OCI-LY1 (cell line): ENCODE measurements at regions not wholly inside any gene's neighbourhood (a gene's known extent, or its start where the extent isn't known, plus 50 kb on each side); places are given as distances from the start of the nearest gene placed in this dataset.

Experiments used
- H2AFZ ChIP-seq: fragments of 200-600 bp; sonication (generic), shearing (Covaris generic); 2 replicates; pipeline ENCODE4 v1.6.0; 2014; ENCODE audit warnings: antibody characterized with exemption, mild to moderate bottlenecking, low read length
- H3F3A ChIP-seq: fragments of 200-600 bp; sonication (generic), shearing (Covaris generic); 2 replicates; pipeline ENCODE4 v1.6.0; 2014; ENCODE audit warnings: mild to moderate bottlenecking, antibody characterized with exemption, low read length, moderate library complexity; ENCODE audit not compliant: insufficient read depth
- H3K27ac ChIP-seq: fragments of 200-600 bp; sonication (generic); 2 replicates; pipeline ENCODE4 v1.5.1; 2014; ENCODE audit warnings: low read length, mixed run types, mild to moderate bottlenecking, low read depth; ENCODE audit not compliant: poor library complexity, severe bottlenecking
- H3K27me3 ChIP-seq: fragments of 200-600 bp; sonication (generic); 2 replicates; pipeline ENCODE4 v1.6.0; 2014; ENCODE audit warnings: antibody characterized with exemption, mild to moderate bottlenecking, low read length, moderate library complexity; ENCODE audit not compliant: insufficient read depth
- H3K36me3 ChIP-seq: fragments of 200-600 bp; sonication (generic); 2 replicates; pipeline ENCODE4 v1.6.1; 2014; ENCODE audit warnings: mild to moderate bottlenecking, antibody characterized with exemption, low read length, moderate library complexity, mixed read lengths; ENCODE audit not compliant: insufficient read depth
- H3K4me1 ChIP-seq: fragments of 200-600 bp; sonication (generic); 2 replicates; pipeline ENCODE4 v1.5.1; 2014; ENCODE audit warnings: mild to moderate bottlenecking, low read length, moderate library complexity; ENCODE audit not compliant: insufficient read depth, severe bottlenecking
- H3K4me2 ChIP-seq: fragments of 200-600 bp; sonication (generic), shearing (Covaris generic); 2 replicates; pipeline ENCODE4 v1.6.1; 2014; ENCODE audit warnings: low read length
- H3K4me3 ChIP-seq: fragments of 200-600 bp; sonication (generic); 2 replicates; pipeline ENCODE4 v1.5.1; 2014; ENCODE audit warnings: low read length, low read depth, mild to moderate bottlenecking, mixed read lengths; ENCODE audit not compliant: poor library complexity, severe bottlenecking
- H3K79me2 ChIP-seq: fragments of 200-600 bp; shearing (Covaris generic); 2 replicates; pipeline ENCODE4 v1.6.1; 2016; ENCODE audit warnings: mixed run types, low read length, mixed read lengths; ENCODE audit not compliant: insufficient read depth
- H3K9ac ChIP-seq: fragments of 200-600 bp; sonication (generic), shearing (Covaris generic); 2 replicates; pipeline ENCODE4 v1.6.1; 2014; ENCODE audit warnings: mild to moderate bottlenecking, low read length, mixed read lengths
- H3K9me2 ChIP-seq: fragments of 200-600 bp; sonication (generic), shearing (Covaris generic); 2 replicates; pipeline ENCODE4 v1.6.1; 2014; ENCODE audit warnings: low read depth, mild to moderate bottlenecking, low read length, mixed read lengths
- H3K9me3 ChIP-seq: fragments of 200-600 bp; shearing (Covaris generic); 2 replicates; pipeline ENCODE4 v1.6.1; 2014; ENCODE audit warnings: low read length, mixed read lengths
- H4K20me1 ChIP-seq: fragments of 200-600 bp; sonication (generic), shearing (Covaris generic); 2 replicates; pipeline ENCODE4 v1.6.0; 2016; ENCODE audit warnings: mild to moderate bottlenecking, low read length; ENCODE audit not compliant: insufficient read depth
- CTCF ChIP-seq: fragments of 200-600 bp; sonication (generic), shearing (Covaris generic); IDR thresholded peaks from 2 replicates; pipeline ENCODE4 v1.5.1; 2017; ENCODE audit warnings: mild to moderate bottlenecking, antibody characterized with exemption, low read length, moderate library complexity, mixed read lengths
- EZH2 ChIP-seq: fragments of 200-600 bp; sonication (generic), shearing (Covaris generic); IDR thresholded peaks from 2 replicates; pipeline ENCODE4 v1.8.0; 2017; ENCODE audit warnings: borderline replicate concordance, mixed run types, mild to moderate bottlenecking, antibody characterized with exemption, low read length, moderate library complexity, mixed read lengths

- no peak overlapping the region for H3K4me3 ChIP-seq
- no peak overlapping the region for H3K9ac ChIP-seq
- no peaks in the 10 kb centered on the region for H3K9me2 ChIP-seq
- H4K20me1 ChIP-seq = no peaks in the 10 kb centered on the region
- H3K27ac ChIP-seq = no peak overlapping the region
- H3K4me1 ChIP-seq = no peaks in the 10 kb centered on the region
- TF ChIP-seq CTCF (no peak), EZH2 (no peak)
- no peaks in the 10 kb centered on the region for H3K36me3 ChIP-seq
- H3F3A ChIP-seq = no peaks in the 10 kb centered on the region
- no peaks in the 10 kb centered on the region for H3K9me3 ChIP-seq
- no peaks in the 10 kb centered on the region for H3K79me2 ChIP-seq
- no peak overlapping the region for H2AFZ ChIP-seq
- no peak overlapping the region for H3K4me2 ChIP-seq
- H3K27me3 ChIP-seq = no peaks in the 10 kb centered on the region; the same call in 1 of the 2 replicates
Measured at GRCh38 chr3:193798051-193798450, 205.0 kb downstream of the OPA1 start.

- Histone ChIP-seq H3K79me2 (no peaks in the 10 kb centered on the region), H3K9me3 (no peaks in the 10 kb centered on the region), H3F3A (no peaks in the 10 kb centered on the region), H4K20me1 (no peaks in the 10 kb centered on the region), H3K4me2 (no peak overlapping the region), H3K27me3 (no peaks in the 10 kb centered on the region; the same call in none of the 2 replicates), H3K27ac (no peak overlapping the region), H3K36me3 (no peaks in the 10 kb centered on the region), H3K4me3 (no peak overlapping the region), H3K9ac (no peak overlapping the region), H3K4me1 (no peaks in the 10 kb centered on the region), H2AFZ (no peak overlapping the region), H3K9me2 (no peaks in the 10 kb centered on the region)
- TF ChIP-seq CTCF (no peak), EZH2 (no peak)
Measured at GRCh38 chr3:193800138-193801043, 207.4 kb downstream of the OPA1 start.

- H3K4me1 ChIP-seq = no peaks in the 10 kb centered on the region
- no peaks in the 10 kb centered on the region for H3K9me2 ChIP-seq
- H2AFZ ChIP-seq = no peak overlapping the region
- no peaks in the 10 kb centered on the region for H3K79me2 ChIP-seq
- H3K4me2 ChIP-seq = no peak overlapping the region
- no peaks in the 10 kb centered on the region; the same call in none of the 2 replicates for H3K27me3 ChIP-seq
- no peak overlapping the region for H3K27ac ChIP-seq
- no peaks in the 10 kb centered on the region for H3F3A ChIP-seq
- no peak overlapping the region for H3K4me3 ChIP-seq
- TF ChIP-seq CTCF (no peak), EZH2 (no peak)
- H3K36me3 ChIP-seq = no peaks in the 10 kb centered on the region
- no peak overlapping the region for H3K9ac ChIP-seq
- no peaks in the 10 kb centered on the region for H3K9me3 ChIP-seq
- H4K20me1 ChIP-seq = no peaks in the 10 kb centered on the region
Measured at GRCh38 chr3:193801097-193801496, 208.1 kb downstream of the OPA1 start.
